ENCODE measurements at regions not wholly inside any gene's neighbourhood (a gene's known extent, or its start where the extent isn't known, plus 50 kb on each side); places are given as distances from the start of the nearest gene placed in this dataset.

- DNase-seq (ENCODE audit: low read depth in 2 of 2): no peak
These were observed 182.2 kb downstream of the MYCN start for GRCh38 chr2:16122556-16122955.

- no peak for DNase-seq (ENCODE audit: low read depth in 2 of 2)
These were observed 181.6 kb downstream of the MYCN start for GRCh38 chr2:16121986-16122390.

- no peak for DNase-seq (ENCODE audit: low read depth in 2 of 2)
These were observed 181.1 kb downstream of the MYCN start for GRCh38 chr2:16121231-16121985.

GRCh38 chr2:16120591-16121180 is 180.3 kb downstream of the MYCN start:
- DNase-seq (ENCODE audit: low read depth in 2 of 2): no peak

GRCh38 chr2:16119741-16120140 is 179.4 kb downstream of the MYCN start:
- no peak for DNase-seq (ENCODE audit: low read depth in 2 of 2)

GRCh38 chr2:16118611-16119590 is 178.6 kb downstream of the MYCN start:
- DNase-seq (ENCODE audit: low read depth in 2 of 2): no peak

GRCh38 chr2:16117791-16118610 is 177.7 kb downstream of the MYCN start:
- DNase-seq (ENCODE audit: low read depth in 2 of 2): no peak

GRCh38 chr2:16117021-16117700 is 176.8 kb downstream of the MYCN start:
- no peak for DNase-seq (ENCODE audit: low read depth in 2 of 2)

GRCh38 chr2:16115881-16116830 is 175.8 kb downstream of the MYCN start:
- DNase-seq (ENCODE audit: low read depth in 2 of 2): no peak

GRCh38 chr2:16115291-16115690 is 174.9 kb downstream of the MYCN start:
- DNase-seq (ENCODE audit: low read depth in 2 of 2): no peak

- no peak for DNase-seq (ENCODE audit: low read depth in 2 of 2)
These were observed 174.5 kb downstream of the MYCN start for GRCh38 chr2:16114836-16115235.

- no peak for DNase-seq (ENCODE audit: low read depth in 2 of 2)
These were observed 173.7 kb downstream of the MYCN start for GRCh38 chr2:16114070-16114469.

- no peak for DNase-seq (ENCODE audit: low read depth in 2 of 2)
These were observed 173.2 kb downstream of the MYCN start for GRCh38 chr2:16113568-16113967.

- no peak for DNase-seq (ENCODE audit: low read depth in 2 of 2)
These were observed 172.7 kb downstream of the MYCN start for GRCh38 chr2:16112972-16113560.

- no peak for DNase-seq (ENCODE audit: low read depth in 2 of 2)
These were observed 172.1 kb downstream of the MYCN start for GRCh38 chr2:16112251-16112971.

GRCh38 chr2:16111838-16112210 is 171.5 kb downstream of the MYCN start:
- no peak for DNase-seq (ENCODE audit: low read depth in 2 of 2)

GRCh38 chr2:16109821-16110310 is 169.5 kb downstream of the MYCN start:
- DNase-seq (ENCODE audit: low read depth in 2 of 2): no peak

GRCh38 chr2:16109368-16109820 is 169.0 kb downstream of the MYCN start:
- DNase-seq (ENCODE audit: low read depth in 2 of 2): no peak
